Testis (tissue), 2 donors: ENCODE measurements at regions not wholly inside any gene's neighbourhood (a gene's known extent, or its start where the extent isn't known, plus 50 kb on each side); places are given as distances from the start of the nearest gene placed in this dataset.

ENCODE experiments used
- CTCF ChIP-seq, 3 experiments: fragments of 450-650 bp in 2 of 3; fragments of 200-600 bp in 1 of 3; sonication (generic) in 1 of 3; IDR thresholded peaks; one replicate each; pipeline ENCODE4 v1.5.1; 2016 to 2019; ENCODE audit warnings: antibody characterized with exemption in 3 of 3, mild to moderate bottlenecking in 2 of 3, moderate library complexity in 1 of 3
- POLR2A ChIP-seq: fragments of 450-650 bp; IDR thresholded peaks from one replicate; pipeline ENCODE4 v1.6.1; 2017; ENCODE audit warnings: antibody characterized with exemption, mild to moderate bottlenecking, moderate library complexity

- no peak for TF ChIP-seq CTCF (IDR thresholded peaks at IDR 0.05)
- TF ChIP-seq POLR2A = no peak
Measured at GRCh38 chr12:67911789-67912188, 77.5 kb upstream of the IFNG-AS1 start.
